ENCODE measurements at regions not wholly inside any gene's neighbourhood (a gene's known extent, or its start where the extent isn't known, plus 50 kb on each side); places are given as distances from the start of the nearest gene placed in this dataset.
"Not testable (repeated sequence)": the region's sequence is repeated elsewhere in the genome, so short reads cannot be mapped to it uniquely, and the experiment has no call there.

GRCh38 chr9:78172610-78173009 lies 63.3 kb upstream of the CEP78 start:
- not testable (repeated sequence) for DNase-seq

DNA sequence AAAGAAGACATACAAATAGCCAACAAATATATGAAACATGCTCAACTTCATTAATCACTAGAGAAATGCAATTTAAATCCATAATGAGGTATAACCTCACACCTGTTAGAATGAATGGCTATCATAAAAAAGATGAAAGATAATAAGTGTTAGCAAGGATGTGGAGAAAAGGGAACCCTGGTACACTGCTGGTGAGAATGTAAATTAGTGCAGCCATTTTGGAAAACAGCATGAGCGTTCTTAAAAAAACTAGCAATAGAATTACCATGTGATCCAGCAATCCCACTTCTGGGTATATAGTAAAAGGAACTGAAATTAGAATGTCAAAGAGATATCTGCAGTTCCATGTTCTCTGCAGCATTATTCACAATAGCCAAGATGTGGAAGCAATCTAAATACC lies 64.2 kb upstream of the CEP78 start:
- DNase-seq = no peak

DNA sequence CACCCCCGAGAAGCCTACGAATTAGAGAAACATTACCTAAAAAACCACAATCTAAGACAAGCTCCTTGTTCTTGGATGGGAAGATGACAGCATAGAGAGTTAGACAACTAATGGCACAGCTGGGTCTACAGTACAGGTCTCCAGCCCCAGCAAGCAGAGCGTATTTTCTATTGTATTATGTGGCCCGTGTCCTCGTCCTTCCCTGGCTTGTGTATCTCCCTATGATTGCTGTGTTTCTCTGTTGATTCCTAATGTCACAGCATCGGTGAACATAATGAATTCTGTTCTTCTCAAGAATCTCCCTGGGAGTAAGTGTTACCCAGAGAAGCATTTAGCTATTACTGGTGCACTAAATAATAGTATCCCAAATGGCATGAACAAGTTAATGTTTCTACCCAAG lies 66.8 kb upstream of the CEP78 start:
- no peak for DNase-seq

DNA sequence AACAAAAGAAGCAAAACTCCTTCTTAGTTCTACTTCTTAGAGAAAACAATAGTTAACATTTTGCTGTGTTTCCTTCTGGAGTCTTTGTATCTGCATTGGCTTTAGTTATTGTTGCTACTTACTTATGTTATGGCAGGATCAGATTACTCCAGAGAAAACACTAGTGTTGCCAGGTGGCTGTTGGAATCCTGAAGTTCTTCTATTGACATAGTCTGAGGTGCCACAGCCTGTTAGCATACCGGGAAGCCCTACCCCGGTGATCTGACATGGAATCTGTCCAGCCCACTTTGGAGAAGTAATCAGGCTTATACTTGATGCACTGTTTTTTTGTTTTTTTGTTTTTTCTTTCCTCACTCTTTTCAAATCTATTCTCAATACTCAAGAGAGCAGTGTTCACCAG lies 68.5 kb upstream of the CEP78 start:
- no peak for DNase-seq

GRCh38 chr9:78163834-78164233 lies 72.0 kb upstream of the CEP78 start:
- DNase-seq = no peak

- no peak for DNase-seq
Observed at GRCh38 chr9:78158286-78158685, 77.6 kb upstream of the CEP78 start.

DNA sequence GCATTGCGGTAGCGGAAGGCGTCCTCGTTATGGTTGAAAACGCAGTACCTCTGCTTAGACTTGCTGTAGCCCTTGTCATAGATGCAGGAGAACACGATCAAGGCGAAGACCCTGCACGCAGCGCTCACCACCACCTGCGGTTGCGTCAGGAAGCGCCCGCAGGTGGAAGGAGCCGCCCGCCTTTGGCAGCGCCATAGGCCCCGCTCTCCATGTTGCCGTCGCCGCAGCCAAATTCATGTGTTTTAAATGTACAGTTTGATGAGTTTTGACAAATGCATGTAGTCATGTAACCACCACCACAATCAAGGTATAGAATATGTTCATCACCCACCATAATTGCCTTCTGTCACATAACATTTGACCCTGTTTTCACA lies 84.9 kb upstream of the CEP78 start:
- no peak for DNase-seq

- DNase-seq = no peak
Observed at GRCh38 chr9:78150312-78150982, 85.4 kb upstream of the CEP78 start.

DNA sequence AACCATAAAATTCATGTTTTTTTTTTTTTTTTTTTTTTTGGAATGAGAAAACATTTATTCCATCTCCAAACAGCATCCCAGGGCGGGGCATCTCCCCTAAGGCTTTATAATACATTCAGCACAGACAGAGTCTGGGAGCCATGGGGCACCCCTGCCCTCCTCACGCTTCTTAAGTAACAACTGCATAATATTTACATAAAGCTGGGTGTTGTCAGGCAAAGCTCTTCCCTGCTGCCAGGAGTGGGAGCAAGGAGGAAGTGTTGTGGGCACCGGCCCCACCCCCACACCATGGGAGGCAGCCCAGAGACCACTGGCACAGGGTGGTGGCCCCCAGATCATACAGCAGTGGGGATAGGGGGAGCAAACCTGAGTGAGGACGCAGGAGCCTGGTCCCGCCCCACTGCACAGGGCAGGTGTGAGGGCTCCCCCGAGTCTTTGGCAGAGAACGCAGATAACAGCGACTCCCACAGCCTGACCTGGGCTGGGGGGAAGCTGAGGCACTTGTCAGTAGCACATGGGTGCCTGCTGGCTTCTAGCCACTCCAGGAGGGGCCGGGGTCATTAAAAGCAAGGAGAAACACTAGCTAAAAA lies 86.1 kb upstream of the CEP78 start:
- no peak for DNase-seq

GRCh38 chr9:78146241-78146640 lies 89.6 kb upstream of the CEP78 start:
- no peak for DNase-seq

GRCh38 chr9:78144663-78145377 lies 91.1 kb upstream of the CEP78 start:
- no peak for DNase-seq

DNA sequence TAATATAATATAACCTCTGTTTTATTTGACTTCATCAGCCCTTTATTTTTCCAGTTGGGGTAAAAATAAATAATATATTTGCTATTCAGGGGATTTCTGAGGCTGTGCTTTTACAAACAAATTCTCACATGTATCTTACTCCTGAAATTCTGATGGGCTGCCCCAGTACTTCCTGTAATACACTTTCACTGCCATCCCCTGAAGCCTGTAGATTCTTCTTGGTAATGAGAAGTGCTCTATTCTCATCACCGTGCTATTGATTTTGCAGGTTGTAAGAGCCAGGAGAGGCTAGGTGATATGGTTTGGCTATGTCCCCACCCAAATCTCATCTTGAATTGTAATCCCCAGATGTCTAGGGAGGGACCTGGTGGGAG lies 91.9 kb upstream of the CEP78 start:
- DNase-seq = no peak

- no peak for DNase-seq
Observed at GRCh38 chr9:78143281-78144007, 92.4 kb upstream of the CEP78 start.

- DNase-seq = not testable (repeated sequence)
Observed at GRCh38 chr9:78142264-78142663, 93.6 kb upstream of the CEP78 start.

- DNase-seq = no peak
Observed at GRCh38 chr9:78133751-78134150, 102.1 kb upstream of the CEP78 start.

DNA sequence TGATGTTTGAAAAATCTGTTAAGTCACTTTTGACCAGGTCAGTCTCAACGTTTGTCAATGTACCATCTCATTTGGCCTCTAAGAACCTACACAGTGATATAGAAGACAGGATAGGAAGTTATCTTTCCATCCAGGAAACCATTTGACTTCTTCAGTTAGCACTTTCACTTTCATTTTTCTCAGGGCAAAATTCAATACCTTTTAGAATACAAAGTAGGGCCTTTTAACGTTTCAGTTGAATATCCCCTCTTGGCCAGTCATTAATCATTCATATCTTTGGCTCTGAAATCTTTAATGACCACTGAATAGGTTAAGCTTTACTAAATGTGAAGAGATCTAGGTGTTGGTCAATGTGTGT lies 101.1 kb upstream of the GNAQ start:
- no peak for DNase-seq

- no peak for DNase-seq
Observed at GRCh38 chr9:78131969-78132700, 100.5 kb upstream of the GNAQ start.

GRCh38 chr9:78130853-78131252 lies 99.2 kb upstream of the GNAQ start:
- DNase-seq = no peak

DNA sequence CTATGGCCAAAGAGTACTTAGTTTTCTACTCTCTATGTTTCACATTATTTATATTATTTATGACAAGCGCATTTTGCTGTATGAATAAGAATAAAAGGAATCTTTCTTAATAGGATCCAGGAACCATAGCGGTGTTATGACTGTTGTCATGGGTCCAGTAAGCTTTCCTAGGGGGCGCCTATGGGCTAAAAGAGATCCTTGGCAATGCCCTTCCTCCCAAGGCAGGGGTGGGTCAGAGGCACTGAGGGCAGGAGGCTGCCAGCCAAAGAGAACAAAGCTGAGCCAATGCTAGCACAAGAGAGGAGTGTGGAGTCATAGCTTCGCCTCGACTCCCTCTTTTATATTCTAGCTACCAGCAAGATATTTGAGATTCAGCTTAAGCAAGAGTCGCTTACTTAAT lies 98.4 kb upstream of the GNAQ start:
- DNase-seq = no peak

DNA sequence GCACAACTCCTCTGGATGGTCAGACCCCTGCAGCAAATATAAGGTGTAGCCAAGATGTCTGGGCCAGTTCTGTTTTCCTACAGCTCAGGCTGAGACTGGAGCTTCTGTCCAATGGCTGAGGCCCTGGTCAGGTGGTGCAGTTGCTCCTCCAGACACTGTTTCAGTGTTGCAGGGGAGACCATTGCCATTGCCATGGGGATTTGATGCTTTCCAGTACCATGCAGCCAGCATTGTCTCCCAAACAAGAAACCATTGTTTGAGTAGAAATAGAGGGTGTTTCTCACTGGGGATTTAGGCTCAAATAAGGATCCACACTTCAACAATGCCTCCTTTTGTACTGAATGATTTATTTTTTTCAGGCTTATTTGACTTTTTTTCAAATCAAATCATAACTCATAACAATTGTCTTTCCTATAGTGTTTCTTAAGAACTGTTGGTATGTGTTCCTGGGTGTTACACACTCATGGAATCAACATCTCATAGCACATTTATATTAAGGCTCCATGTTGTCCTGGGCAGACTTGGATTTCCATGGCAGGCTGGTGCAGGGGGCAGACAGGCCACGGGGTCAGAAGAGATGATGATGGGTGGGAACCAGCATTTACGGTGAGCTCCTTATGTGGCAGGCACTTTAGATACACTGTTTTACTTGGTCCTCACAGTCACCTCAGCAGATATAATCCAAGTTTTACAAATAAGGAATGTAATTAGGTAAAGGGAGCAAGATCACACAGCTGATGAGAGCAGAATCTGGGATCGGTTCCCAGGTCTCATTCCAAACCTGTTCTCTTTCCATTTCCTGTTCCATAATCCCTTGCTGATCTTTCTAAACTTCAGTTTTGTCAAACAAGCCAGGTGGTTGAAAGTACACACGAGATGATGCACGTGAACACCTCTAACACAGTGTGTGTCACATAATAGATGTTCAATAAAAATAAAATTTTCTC lies 95.9 kb upstream of the GNAQ start:
- DNase-seq = no peak

DNA sequence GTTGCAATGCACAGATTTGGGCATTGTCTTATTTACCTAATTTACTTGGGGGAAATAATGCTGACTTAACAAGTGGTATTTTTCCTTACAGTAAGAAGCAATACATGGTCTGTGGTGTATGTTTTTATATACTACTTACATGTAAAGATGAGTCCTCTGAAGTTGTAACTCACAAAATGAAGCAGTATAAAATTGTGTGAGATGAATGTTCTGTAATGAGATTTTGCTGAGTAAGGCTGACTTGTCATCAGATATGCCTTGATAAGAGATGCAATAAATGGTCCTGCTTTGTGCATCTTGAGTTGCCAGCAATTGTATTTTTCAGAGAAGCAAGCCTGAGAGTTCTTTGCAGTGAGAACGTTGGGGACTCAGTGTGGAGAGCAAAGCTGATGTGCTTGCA lies 92.2 kb upstream of the GNAQ start:
- no peak for DNase-seq

DNA sequence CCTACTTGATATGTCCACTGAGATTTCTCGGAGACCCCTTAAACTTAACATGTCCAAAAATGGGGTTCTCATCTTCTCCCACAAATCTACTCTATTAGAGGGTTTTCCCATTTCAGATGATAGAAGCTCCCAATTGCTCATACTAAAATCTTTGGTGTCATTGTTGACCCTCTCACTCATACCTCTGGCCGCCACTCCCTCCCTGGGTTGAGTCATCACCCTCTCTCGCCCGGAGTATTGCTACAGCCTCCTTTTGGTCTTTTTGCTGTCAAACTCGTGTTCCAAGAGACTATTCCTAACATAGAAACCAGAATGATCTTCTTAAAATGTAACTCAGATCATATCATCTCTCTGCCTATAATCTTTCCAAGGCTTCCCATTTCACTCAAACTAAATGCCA lies 91.0 kb upstream of the GNAQ start:
- DNase-seq = no peak
